UCSD-AML1 (cell line): ENCODE measurements at regions not wholly inside any gene's neighbourhood (a gene's known extent, or its start where the extent isn't known, plus 50 kb on each side); places are given as distances from the start of the nearest gene placed in this dataset.
"Not testable (repeated sequence)": the region's sequence is repeated elsewhere in the genome, so short reads cannot be mapped to it uniquely, and the experiment has no call there.

Experiments
- DNase-seq: peaks from one replicate; lab custom pipeline; 2025; ENCODE audit not compliant: unreplicated experiment; lab: John Stamatoyannopoulos, UW

DNA sequence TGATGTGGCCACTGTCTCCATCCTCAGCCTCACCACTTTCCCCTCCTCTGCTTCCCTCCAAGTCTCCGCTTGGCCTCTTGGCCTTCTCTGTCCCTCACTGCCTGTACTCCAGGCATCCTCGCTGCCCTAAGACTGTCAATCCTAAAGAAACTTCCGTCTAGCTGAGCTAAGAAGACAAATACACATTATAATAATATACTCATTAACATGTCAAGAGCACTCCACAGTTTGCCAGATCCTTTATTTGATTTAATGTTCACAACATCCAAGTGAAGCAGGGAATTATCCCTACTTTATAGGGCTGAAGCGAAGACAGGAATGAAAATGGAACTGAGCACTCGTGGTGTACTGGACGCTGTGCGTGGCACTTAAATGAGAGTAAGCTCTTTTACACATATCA, 72.4 kb upstream of the SLC22A23 start:
- DNase-seq, result no peak

DNA sequence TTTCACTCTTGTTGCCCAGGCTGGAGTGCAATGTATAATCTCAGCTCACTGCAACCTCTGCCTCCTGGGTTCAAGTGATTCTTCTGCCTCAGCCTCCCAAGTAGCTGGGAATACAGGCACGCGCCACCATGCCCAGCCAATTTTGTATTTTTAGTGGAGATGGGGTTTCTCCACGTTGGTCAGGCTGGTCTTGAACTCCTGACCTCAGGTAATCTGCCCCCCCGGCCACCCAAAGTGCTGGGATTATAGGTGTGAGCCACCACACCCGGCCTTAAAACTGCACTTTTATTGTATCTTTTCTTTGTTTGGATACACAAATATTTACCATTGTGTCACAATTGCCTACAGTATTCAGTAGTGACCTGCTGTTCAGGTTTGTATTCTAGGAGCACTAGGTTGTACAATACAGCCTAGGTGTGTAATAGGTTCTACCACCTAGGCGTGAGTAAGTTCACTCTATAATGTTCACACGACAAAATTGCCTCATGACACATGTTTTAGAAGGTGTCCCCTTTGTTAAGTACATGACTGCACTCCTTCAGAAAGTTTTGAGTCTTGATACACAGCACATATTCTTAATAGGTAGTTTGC, 71.3 kb upstream of the SLC22A23 start:
- not testable (repeated sequence) for DNase-seq

DNA sequence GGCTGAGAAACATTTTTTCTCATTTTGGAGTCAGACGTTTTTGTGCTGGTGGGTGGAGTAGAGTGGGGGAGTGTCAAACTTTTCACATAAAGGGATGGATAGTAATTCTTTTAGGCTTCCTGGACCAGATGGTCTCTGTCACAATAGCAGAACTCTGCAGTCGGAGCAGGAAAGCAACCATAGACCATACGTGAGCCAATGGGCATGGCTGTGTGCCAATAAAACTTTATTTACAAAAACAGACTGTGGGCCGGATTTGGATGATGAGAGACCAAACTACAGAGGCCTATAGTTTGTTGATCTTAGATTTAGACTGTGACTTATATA, 70.8 kb upstream of the SLC22A23 start:
- DNase-seq, result no peak

- DNase-seq, result no peak
Observed at GRCh38 chr6:3526962-3527650, 70.3 kb upstream of the SLC22A23 start.

GRCh38 chr6:3525915-3526314, 69.1 kb upstream of the SLC22A23 start:
- no peak for DNase-seq

DNA sequence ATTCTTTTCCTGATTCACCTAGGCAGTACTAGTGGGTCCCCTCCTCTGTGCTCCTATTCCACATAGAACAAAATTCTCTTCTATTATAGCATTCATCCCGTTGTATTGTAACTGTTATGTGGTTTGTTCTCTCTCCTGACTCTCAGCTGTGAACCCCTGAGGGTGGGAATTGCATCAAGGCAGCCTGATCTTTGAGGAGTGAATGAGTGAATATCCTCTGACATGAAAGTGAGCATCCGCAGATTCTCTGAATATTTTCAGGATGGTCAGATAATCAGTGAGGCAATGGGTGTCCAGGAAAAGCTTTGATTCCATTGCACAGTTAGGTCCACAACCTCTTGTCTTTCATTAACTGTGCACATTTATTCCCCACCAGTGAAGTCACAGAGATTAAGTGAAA, 67.6 kb upstream of the SLC22A23 start:
- no peak for DNase-seq

DNA sequence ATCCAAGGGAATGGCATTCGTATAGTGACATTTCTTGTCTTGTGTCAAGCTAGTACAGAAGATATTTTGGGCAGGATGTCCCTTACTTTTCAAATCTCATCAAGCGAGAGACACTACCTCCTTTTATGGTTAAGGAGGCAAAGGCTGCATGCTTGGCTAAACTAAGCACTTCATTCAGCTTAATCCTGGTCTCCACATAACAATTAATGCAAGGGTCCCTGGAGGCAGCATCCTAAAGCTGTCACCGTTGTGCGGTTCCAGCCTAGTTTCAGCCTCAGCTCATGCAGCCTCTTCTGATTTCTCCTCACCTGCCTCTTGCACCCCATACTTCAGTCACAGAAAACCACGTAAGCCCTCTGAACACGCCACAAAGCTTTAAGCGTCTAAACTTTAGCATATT, 67.1 kb upstream of the SLC22A23 start:
- DNase-seq, result no peak

DNA sequence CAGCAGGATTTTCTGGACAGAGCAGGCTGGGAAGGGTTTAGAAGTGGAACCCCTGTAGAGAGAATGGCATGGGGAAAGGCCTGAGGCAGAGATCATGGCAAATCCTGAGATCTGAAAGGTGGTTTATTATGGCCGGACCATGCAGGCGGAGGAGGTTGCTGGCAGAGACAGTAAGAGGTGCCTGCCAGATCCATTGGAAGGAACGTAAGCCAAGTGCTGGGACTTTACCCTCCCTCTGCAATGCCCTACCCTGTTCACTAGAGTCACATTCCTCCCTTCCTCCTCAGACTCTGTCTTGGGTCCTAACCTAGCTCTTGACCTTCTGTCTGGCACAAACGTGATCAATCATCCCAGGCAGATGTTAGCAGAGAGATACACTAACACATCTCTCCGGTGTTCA, 66.4 kb upstream of the SLC22A23 start:
- DNase-seq, result no peak

GRCh38 chr6:3522561-3523260, 65.9 kb upstream of the SLC22A23 start:
- DNase-seq, result no peak

DNA sequence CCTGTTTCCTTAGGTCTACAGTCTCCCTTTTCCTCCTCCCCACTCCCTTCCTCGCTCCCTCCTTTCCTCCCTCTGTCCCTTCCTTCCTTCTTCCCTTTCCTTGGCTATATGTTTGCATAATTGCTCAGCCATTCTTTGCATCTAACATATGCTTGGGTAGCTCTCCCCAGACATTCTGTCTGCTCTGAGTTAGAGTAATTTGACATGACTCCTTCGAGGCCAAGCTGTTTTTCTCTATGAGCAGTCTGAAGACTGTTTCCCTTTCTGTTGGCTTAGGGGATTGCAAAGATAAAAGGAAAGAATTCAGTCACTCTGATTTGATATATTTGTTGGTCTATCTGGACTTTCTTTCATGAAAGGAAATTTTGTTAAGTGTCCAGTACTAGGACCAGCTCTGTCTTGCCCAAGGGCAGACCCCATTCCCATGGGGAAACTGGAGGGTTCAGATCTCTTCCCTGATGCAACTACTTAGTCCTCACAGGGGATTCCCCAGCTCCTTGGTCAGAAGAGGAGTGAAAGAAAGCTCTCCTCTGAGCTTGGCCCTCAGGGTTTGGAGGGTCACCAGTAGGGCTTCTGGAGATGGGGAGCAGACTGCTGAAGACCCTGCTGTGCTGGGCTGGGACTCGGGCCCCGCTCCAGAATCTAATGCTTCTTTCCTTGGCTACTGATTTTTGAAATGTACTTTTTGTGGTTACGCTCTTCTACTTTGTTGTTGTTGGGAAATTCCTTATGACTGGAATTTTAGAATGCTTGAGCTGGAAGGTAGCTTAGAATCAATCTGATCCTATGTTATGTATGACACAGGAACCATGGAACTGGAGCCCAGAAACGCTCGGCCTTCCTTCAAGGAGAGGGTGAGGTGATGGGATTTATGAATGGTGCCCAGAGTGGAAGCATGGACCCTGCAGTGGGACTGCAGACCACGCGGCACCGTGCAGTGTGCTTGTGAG, 63.7 kb upstream of the SLC22A23 start:
- no peak for DNase-seq

DNA sequence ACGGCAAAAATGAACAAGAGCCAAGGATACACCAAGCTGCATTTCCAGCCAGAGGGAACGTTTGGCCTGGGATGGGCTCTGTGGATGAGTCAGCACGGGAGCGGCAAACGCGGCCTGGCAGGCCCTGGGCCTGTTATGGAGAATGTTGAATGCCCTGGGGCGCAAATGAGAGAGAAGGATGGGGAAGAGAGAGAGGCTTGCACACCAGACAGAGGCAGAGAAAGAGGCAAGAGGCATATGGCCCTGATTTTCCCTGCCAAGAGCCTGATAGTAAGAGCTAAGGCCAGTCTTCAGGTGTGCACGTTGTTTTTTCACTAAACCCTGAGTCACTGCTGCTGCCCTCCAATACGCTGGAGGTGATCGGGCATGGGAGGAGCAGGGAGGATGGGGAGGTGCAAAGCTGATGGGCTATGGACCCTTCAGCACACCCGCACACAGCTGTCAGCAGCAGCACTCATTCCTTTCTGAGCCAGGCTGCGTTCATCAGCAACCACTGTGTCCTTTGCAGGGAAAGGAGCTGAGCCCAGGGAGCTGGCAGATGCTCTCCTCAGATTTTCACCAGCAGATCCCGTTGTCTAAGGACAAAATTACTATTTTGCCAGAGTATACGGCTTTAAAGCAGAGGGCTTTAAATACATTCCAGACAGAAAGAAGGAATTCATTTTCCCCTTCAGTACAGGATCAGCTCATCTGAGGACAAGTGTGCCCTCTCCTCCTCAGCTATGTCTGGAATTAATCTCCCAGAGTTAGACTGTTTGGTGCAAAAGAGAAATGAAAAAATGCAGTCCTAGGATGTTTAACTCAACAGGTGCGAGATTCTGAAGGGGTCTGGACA, 61.7 kb upstream of the SLC22A23 start:
- DNase-seq, result no peak

- DNase-seq, result no peak
Observed at GRCh38 chr6:3517350-3517749, 60.5 kb upstream of the SLC22A23 start.

- DNase-seq, result no peak
Observed at GRCh38 chr6:3516092-3516491, 59.2 kb upstream of the SLC22A23 start.

DNA sequence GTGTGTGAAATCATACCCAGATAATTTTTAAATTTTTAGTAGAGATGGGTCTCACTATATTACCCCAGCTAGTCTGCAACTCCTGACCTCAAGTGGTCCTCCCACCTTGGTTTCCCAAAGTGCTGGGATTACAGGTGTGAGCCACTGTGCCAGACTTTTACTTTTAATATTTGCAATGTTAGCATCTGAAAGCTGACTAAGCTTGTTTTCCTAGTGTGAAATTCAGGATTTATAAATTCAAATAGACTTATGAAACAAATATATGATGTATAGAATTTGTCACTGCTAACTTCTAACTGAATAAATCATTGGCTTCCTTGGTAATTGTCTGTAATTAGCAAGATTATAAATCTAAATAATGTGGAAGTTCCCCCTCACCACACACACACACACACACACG, 58.8 kb upstream of the SLC22A23 start:
- DNase-seq, result no peak

GRCh38 chr6:3513416-3513815, 56.6 kb upstream of the SLC22A23 start:
- no peak for DNase-seq

GRCh38 chr6:3512832-3513231, 56.0 kb upstream of the SLC22A23 start:
- no peak for DNase-seq

- no peak for DNase-seq
Observed at GRCh38 chr6:3510617-3511016, 53.8 kb upstream of the SLC22A23 start.

DNA sequence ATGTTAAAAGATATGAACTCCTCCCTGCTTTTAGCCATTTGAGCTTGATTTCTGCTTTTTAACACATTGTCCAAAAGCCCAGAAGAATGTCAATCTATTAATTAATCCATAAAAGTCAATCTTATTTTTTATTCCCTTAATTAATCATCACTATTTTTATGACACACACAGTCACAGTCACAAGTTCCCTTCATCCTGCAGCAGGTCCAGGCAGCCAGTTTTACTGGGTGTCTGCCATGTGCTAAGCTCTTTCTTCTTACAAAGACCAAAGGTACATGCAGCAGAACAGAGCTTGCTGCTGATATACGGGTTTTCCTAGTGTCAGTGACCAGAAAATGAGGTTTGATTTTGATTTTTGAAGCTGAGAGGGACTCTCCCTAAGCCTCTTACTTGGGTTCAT, 53.3 kb upstream of the SLC22A23 start:
- no peak for DNase-seq

- DNase-seq, result no peak
Observed at GRCh38 chr6:3509336-3509735, 52.5 kb upstream of the SLC22A23 start.

GRCh38 chr6:3506751-3507383, 50.0 kb upstream of the SLC22A23 start:
- no peak for DNase-seq
